Adrenal gland (tissue), 9 donors: ENCODE measurements at regions not wholly inside any gene's neighbourhood (a gene's known extent, or its start where the extent isn't known, plus 50 kb on each side); places are given as distances from the start of the nearest gene placed in this dataset.

Source experiments
- DNase-seq, 7 donors: peaks; one replicate each; pipeline ENCODE4 v3.0.0-alpha.2; 2019 to 2020
- H3K27ac ChIP-seq, 5 donors: fragments of 200-600 bp; sonication (generic) in 4 of 5; 1 replicate in 3 of 5; 2 replicates in 2 of 5; pipeline versions ENCODE4 v1.5.1 to v1.8.0; 2016 to 2020; ENCODE audit warnings: mild to moderate bottlenecking in 1 of 5
- H3K27me3 ChIP-seq: fragments of 200-600 bp; 2 replicates; pipeline ENCODE4 v1.8.0; 2021
- H3K36me3 ChIP-seq, 2 donors: fragments of 200-600 bp; replicated peaks in 1 of 2; 1 replicate in 1 of 2; 2 replicates in 1 of 2; pipeline versions ENCODE4 v1.5.1 to v1.8.0; 2018 to 2022
- H3K4me1 ChIP-seq, 2 donors: fragments of 200-600 bp; replicated peaks in 1 of 2; 1 replicate in 1 of 2; 2 replicates in 1 of 2; pipeline versions ENCODE4 v1.5.1 to v1.8.0; 2018 to 2021
- H3K4me3 ChIP-seq, 4 donors: fragments of 200-600 bp; sonication (generic) in 3 of 4; one replicate each; pipeline ENCODE4 v1.5.1; 2016 to 2018
- H3K9me3 ChIP-seq, 3 donors: fragments of 200-600 bp; sonication (generic) in 1 of 3; replicated peaks in 1 of 3; 1 replicate in 2 of 3; 2 replicates in 1 of 3; pipeline versions ENCODE4 v1.5.1 to v1.8.0; 2016 to 2021
- POLR2A ChIP-seq, 2 donors: fragments of 450-650 bp; IDR thresholded peaks; one replicate each; pipeline ENCODE4 v1.6.1; 2017; ENCODE audit warnings: antibody characterized with exemption in 2 of 2, mild to moderate bottlenecking in 2 of 2, moderate library complexity in 1 of 2
- WGBS, 4 donors: extraction: QIAGEN DNeasy Blood & Tissue Kit in 2 of 4; methylation state at CpG; one replicate each; pipeline versions ENCODE4 v1.1.5 to v1.1.7; 2013 to 2017; 5-methylcytosine and 5-hydroxymethylcytosine counted together
- intact Hi-C, 2 donors: fragments of 100-400 bp; cut with DNase I; formaldehyde crosslinking; loops; one replicate each; pipeline versions ENCODE4 v1.14.1 to v1.15.0; 2022 to 2023
- TF ChIP-seq, protein P1 (sequence below), 6 experiments: fragments of 450-650 bp in 4 of 6; fragments of 200-600 bp in 2 of 6; sonication (generic) in 1 of 6; IDR thresholded peaks; 1 replicate in 5 of 6; 2 replicates in 1 of 6; pipeline versions ENCODE4 v1.5.1 to v1.8.0; 2016 to 2021; ENCODE audit warnings: antibody characterized with exemption in 6 of 6, mild to moderate bottlenecking in 2 of 6, moderate library complexity in 1 of 6
- donor health status: healthy with polysubstance abuse.
- donor health status: Bipolar disorder and iron deficiency.
- donor health status: DM: yes; HTN: yes; CAD: no.
- donor health status: DM: no; HTN: no; CAD: no.
- donor health status: DM: no; HTN: no; CAD: no.

DNA sequence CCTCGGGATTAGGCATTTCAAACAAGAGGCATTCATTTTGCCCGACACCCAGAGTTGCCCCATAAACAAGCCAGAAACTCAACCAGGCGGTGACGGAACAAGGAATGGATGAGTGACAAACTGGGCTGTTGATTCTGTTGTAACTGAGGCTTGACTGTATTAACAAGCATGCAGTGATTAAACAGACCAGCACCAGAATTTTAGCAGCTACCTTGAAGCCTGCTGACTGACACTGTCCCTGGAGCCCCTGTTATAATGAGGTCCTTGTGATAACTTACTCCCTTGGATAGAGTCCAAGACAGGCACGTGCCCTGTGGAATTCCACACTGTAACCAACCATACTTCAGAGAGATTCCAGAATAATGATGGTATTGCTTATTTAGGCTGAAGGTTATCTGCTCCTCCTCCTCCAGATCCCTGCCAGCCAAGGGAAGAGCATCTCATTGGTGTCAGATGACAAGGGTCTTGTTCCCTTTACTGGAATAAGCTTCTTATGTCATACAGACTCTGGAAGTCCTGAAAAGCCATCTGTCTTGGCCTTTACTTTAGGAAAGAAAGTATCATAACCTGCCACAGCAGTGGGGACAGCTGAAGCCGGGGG lies 97.1 kb upstream of the RMDN2 start:
- no peaks in the 10 kb centered on the region for H3K27me3 ChIP-seq
- no peaks in the 10 kb centered on the region for H3K9me3 ChIP-seq
- no peak overlapping the region for H3K4me3 ChIP-seq
- 54 to 75% (median 70%) methylated on average over 6 of the region's 6 CpGs for WGBS, 4 donors
- H3K36me3 ChIP-seq, result no peaks in the 10 kb centered on the region
- TF ChIP-seq, protein P1, sequence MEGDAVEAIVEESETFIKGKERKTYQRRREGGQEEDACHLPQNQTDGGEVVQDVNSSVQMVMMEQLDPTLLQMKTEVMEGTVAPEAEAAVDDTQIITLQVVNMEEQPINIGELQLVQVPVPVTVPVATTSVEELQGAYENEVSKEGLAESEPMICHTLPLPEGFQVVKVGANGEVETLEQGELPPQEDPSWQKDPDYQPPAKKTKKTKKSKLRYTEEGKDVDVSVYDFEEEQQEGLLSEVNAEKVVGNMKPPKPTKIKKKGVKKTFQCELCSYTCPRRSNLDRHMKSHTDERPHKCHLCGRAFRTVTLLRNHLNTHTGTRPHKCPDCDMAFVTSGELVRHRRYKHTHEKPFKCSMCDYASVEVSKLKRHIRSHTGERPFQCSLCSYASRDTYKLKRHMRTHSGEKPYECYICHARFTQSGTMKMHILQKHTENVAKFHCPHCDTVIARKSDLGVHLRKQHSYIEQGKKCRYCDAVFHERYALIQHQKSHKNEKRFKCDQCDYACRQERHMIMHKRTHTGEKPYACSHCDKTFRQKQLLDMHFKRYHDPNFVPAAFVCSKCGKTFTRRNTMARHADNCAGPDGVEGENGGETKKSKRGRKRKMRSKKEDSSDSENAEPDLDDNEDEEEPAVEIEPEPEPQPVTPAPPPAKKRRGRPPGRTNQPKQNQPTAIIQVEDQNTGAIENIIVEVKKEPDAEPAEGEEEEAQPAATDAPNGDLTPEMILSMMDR (IDR thresholded peaks at IDR 0.05), result no peak
- no peak for TF ChIP-seq POLR2A (IDR thresholded peaks at IDR 0.05)
- H3K4me1 ChIP-seq, result peaks cover 3 to 8% of the 10 kb centered on the region in 2 donors
- no peak overlapping the region for H3K27ac ChIP-seq
- intact Hi-C loops, result no loop called here
- DNase-seq, result no peak

DNA sequence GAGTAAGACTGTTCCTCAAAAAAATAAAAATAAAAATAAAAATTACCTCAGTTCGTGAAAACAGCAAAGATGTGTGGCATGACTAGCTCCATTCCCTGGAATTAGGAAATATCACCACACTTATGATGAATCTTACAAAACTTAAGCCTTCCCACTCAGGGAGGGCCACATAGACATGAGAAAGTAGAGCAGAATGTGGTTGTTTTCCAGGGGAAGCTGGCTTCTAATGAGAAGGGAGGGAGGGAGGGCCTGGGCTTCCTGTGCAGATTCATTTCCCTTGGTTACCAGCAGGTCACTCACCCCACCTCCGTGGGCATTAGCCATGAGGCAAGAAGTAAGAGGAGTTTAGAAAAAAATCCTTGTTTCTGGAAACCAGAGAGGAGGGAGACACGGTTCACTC lies 95.9 kb upstream of the RMDN2 start:
- Histone ChIP-seq H3K4me1 (peaks cover 3 to 8% of the 10 kb centered on the region in 2 donors), H3K9me3 (no peaks in the 10 kb centered on the region), H3K4me3 (no peak overlapping the region), H3K27me3 (no peaks in the 10 kb centered on the region), H3K27ac (no peak overlapping the region), H3K36me3 (no peaks in the 10 kb centered on the region)
- no peak for TF ChIP-seq POLR2A (IDR thresholded peaks at IDR 0.05)
- TF ChIP-seq, protein P1 (IDR thresholded peaks at IDR 0.05), result no peak
- 30 to 37% (median 34%) methylated on average over 3 of the region's 3 CpGs for WGBS, 4 donors
- peak in 6 of 7 donors; percentile 17 to 74 (median 49) for DNase-seq
- intact Hi-C loops, result no loop called here

DNA sequence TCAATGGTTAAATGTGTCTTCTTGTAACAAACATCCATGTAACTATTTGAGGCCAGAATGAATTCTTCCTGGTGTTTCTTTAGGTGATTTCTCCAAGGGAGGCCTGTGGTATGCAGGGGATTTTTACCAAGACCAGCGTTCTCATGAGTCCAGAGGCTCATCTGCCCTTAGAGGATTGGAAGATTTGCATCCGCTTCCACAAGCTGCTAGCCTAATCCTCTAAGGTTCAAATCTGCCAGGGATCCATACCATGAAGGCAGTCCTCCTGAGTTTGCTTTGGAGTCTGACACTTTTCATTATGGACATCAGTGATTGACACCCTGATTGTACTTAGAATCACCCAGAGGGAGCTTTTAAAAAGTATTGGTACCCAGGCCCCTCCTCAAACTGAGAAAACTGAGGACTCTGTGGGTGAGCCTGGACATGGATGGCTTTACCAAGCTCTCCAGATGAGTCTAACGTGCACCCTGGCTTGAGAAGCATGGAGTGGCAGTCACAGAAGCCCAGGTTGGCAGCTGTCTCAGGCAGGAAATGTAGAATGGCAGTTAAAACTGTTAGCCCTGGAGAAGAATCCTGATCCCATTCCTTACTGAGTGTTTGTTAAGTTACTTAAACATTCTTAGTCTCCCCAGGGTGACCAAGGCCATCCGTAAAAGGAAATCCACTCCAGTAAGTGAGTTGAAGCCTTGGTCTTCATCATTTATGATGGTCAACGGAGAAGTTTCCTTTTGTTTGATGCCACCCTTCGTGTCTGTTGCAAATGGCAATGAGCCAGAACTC lies 95.3 kb upstream of the RMDN2 start:
- intact Hi-C loops, result loop anchor here (5.0 kb wide), 2 partner anchors 413 to 433 kb away; no protein-coding TSS in a partner anchor
- H3K36me3 ChIP-seq, result no peaks in the 10 kb centered on the region
- no peak overlapping the region for H3K27ac ChIP-seq
- no peak for DNase-seq
- H3K9me3 ChIP-seq, result no peaks in the 10 kb centered on the region
- no peaks in the 10 kb centered on the region for H3K27me3 ChIP-seq
- H3K4me1 ChIP-seq, result peaks cover 3 to 8% of the 10 kb centered on the region in 2 donors
- 43 to 73% (median 45%) methylated on average over 4 to 6 of the region's 6 CpGs for WGBS, 4 donors
- TF ChIP-seq POLR2A (IDR thresholded peaks at IDR 0.05), result no peak
- TF ChIP-seq, protein P1 (IDR thresholded peaks at IDR 0.05), result no peak
- no peak overlapping the region for H3K4me3 ChIP-seq

DNA sequence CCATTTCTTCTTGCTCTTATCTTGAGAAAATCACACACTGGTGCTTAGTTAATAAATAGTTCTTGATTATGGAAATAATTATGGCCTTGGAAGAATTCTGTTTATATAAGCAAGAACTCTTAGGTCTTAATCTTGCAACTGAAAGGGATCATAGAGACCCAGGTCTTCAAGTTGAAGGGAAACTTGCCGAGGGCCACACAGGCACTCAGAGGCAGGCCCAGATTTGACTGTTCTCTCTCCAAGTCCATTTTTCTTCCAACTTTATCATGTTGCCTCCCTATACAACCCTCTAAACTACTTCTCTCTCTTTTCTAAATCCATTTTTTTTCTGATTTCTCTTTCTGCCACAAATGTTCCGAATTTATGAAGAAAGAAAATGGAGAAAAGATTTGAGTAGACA lies 94.5 kb upstream of the RMDN2 start:
- DNase-seq, result no peak
- intact Hi-C loops, result loop anchor here (5.0 kb wide), 2 partner anchors 413 to 433 kb away; no protein-coding TSS in a partner anchor
- Histone ChIP-seq H3K4me1 (peaks cover 3 to 8% of the 10 kb centered on the region in 2 donors), H3K36me3 (no peaks in the 10 kb centered on the region), H3K27me3 (no peaks in the 10 kb centered on the region), H3K4me3 (no peak overlapping the region), H3K27ac (no peak overlapping the region), H3K9me3 (no peaks in the 10 kb centered on the region)
- TF ChIP-seq, protein P1 (IDR thresholded peaks at IDR 0.05), result no peak
- TF ChIP-seq POLR2A (IDR thresholded peaks at IDR 0.05), result no peak
- WGBS, 4 donors, result 84 to 89% (median 86%) methylated on average over 2 of the region's 2 CpGs
